NCI-H1105 treated with DMSO at 0.1 percent for 48 hours (cell line): ENCODE measurements at regions not wholly inside any gene's neighbourhood (a gene's known extent, or its start where the extent isn't known, plus 50 kb on each side); places are given as distances from the start of the nearest gene placed in this dataset.

Experiments
- DNase-seq: peaks from one replicate; lab custom pipeline; 2025; lab: John Stamatoyannopoulos, UW

DNA sequence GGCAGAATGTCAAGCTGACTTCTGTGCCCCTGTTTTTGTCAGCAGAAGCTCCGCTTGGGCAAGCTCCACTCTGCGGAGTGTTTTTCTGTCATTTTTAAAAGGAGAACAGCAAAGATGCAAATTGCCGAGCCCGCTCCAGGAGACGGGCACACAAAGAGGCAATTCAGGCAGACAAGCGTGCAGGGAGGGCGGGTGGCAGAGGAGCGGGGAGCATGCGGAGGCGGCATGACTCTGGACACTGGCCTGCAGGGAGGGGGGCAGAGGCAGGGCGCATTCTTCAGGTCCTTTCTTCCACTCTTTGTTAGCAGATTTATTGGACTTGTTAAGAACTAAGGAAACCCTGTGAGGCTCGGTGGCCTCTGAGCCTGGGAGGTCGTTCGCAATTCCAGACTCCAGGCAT, 187.3 kb upstream of the RMST start:
- DNase-seq, result no peak

DNA sequence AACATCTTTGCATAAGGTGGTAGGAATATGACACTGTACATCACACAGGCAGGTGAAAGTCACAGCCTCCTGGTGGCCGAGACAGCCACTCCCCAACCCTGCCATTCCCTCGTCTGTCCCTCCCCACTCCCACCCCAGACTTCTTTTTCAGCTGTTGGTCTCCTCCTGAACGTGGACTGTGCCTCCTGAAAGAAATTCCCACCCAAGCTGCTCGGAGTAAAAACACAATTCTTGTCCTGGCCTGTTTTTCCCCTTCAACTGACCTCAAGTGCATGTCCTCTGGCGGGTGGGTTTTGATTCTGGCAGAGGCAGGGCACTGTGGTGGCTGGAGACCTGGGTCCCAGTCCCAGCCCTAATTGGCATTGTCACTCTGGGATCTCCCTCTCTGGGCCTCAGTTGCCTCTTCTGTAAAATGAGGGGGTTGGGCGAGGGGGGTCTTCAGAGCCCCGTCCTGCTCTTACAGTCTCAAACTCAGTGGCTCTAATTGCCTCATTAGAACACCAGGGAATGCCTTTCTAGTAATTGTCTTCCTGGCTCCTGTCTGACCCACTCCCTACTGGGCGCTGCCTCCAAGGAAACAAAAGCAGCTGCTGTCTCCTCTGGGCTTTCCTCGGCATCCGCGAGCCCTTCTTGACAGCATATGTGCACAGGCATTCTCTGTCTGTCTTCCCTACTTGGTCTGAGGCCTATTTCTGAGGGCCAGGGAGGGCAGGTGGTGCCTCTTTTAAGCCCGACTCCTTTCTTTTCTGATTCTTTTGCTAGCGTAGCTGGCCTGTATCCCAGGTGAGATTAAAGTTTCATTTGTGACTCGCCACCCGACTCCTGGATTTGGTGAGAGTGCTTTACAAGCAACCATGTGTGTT, 186.6 kb upstream of the RMST start:
- peak; percentile 48 for DNase-seq

DNA sequence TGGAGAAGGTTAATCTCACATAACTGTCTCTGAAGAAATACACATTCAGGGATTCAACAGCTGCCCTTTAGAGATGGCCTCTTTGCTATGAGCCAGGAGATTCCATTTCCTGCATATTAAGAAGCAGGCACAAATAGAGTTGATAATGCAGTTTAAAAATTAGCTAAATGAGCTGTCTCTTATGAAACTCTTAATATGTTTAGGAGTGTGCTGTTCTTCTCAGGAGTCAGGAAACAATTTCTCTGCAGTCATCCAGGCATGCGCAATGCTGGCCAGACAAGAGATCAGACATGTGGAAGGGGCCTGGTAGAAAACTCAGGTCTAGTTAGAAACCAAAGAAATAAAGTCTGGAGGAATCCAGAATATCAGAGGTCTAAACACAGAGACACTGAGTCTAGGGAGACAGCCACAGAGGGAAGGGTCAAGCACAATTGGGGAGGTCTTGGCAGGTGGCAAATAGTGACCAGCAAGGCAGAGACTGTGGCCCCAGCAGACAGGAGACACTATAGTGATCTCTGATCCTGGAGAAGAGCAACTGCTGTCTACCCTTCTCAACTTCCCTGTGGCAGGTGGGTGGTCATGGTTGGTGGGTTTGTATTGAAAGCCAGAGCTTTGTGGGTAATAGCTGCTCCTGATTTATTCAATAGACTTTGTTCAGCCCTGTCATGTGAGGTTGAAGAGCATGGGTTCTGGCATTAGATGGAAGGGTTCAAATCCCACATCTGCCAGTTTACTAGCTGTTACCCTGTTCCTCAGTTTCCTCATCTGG, 185.8 kb upstream of the RMST start:
- DNase-seq, result no peak

DNA sequence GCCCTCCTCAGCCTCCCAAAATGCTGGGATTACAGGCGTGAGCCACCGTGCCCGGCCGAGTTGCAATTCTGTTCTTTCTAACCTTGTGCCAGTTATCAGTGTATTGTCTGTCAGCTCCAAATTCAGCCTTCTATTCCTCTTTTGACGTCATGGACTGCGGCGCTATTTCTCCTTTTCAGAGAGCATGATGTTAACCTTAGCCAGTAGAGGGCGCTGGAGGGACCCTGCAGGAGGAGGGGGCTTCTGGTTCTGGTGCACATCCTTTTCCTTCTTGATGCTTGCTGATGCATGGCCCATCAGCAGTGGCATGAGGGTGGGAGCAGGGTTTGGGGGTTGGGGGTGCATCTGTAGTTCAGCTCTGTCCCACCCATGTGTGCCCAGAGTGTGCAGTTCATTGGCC, 179.3 kb upstream of the RMST start:
- no peak for DNase-seq

DNA sequence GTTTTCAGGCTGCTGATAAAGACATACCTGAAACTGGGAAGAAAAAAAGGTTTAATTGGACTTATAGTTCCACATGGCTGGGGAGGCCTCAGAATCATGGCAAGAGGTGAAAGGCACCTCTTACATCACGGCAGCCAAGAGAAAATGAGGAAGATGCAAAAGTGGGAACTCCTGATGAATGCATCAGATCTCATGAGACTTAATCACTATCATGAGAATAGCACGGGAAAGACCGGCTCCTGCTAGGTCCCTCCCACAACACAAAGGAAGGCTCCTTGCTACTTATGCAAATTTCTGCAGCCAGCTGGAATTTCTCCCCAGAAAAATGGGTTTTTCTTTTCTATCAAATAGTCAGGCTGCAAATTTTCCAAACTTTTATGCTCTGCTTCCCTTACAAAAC, 174.1 kb upstream of the RMST start:
- no peak for DNase-seq

DNA sequence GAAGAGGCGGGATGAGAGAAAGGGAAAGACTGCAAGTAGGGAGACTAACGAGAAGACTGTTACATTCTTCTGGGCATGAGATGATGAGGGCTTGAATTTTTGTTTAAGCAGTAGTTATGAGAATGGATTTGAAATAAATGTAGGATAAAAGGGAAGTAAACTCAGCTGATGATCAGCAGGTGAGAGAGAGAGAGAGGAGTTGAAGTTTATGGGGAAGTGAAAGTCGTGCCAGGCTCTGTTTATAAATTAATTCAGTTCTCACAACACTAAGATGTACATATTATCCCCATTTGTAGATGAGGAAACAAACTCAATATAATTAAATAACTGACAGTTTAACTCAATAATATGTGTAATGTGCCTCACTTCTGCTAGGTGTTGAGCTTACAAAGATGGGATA, 170.0 kb upstream of the RMST start:
- DNase-seq, result no peak

DNA sequence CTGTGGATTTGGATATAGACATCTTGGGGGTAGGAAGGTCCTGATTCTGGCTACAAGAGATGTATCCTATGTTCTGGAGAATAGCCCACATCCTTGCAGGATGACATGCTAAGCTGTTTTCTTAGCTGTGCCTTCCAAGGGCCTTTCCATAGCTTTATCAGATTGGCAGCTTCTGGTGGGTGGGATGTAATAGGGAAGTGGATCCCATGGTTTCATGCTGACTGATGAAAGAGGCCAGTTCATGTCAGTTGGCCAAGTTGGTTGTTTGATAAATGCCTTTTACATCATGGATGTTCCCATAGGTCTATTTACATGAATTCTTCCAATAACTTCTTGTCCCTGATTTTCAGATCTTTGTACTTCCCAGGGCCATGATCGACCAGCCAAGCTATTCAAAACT, 169.1 kb upstream of the RMST start:
- no peak for DNase-seq

DNA sequence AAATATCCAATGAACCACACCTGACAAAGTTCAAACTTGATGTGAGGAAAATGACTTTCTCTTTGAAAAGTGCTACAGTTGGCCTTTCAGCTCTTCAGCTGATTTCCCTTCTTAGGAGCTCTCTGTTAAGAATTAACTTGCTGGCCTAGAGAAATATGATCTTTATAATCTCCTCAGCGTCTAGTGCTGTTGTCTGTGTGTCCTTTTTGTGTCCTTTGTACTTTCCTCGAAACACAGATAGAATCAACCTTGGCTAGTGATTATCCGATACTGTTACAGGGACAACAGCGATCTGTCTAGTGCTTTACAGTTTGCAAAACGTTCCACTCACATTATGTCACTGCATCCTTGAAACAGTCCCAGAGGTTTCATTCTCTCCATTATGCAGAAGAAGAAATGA, 162.8 kb upstream of the RMST start:
- no peak for DNase-seq

DNA sequence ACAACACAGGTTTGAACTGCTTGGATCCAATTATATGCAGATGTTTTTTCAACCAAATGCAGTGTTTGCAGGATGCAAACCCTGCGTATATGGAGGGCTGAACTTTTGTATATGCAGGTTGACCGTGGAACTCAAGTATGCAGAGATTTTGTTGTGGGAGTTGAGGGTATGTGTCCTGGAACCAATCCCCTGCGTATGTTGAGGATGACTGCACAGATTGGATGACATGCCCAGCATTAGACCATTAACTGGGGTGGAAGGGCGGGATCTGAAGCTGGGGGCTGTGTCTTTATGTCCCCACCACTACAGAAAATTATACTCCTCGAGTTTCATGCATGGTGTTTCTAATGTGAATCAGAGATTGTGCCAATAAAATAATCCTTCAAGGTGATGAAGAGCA, 162.2 kb upstream of the RMST start:
- no peak for DNase-seq

DNA sequence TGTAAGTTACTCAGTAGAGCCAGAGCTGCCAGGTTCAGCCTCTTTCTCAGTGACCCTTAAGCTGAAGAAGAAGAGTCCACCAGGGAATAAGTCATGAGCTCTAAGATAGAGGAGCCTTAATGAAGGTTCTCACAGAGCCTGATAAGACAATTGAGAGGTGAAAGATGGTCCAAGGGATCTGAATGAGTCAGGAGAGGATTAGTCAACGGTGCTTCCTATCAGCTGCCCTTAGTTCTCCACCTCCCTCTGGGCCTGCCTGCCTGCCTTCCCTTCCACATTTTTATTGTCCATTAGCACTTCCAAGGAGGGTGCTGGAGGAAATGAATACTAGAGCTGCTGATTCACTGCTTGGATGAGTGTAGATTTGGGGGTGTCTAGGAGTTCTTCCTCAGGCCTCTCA, 161.7 kb upstream of the RMST start:
- no peak for DNase-seq

DNA sequence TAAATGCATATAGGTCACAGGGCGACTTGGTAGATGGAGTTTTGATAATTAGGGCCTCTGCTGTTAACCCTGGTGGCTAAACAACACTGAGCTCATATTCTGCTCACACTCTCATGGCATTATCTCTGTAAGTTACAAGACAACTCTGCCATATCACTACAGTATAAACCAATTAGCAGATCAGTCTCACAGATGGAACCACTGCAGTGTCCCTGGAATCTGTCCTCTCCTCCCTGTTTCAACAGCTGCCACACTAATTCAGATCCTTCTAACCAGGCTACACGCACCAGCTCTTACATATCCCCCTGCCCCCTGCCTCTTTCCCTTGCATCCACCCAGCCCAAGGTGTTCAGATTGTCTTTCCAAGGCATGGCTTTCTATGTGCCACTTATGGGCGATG, 161.0 kb upstream of the RMST start:
- no peak for DNase-seq

DNA sequence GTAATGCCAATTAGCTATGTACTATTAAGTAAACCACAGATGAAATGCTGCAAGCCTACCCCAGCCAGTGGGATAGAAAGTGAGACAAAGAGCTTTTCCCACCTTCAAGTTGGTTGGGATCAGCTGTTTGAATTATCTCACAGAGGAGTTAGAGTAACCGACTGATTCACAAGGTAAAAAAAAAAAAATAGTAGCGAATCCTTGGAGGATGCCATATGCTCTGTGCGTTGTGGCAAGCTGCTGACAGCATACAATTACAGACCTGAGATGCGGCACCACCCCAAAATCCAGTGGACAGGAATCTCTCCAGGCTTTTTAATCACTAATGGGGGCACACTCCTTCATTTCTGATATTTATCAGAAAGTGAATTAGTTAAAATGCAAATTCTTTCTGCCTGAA, 157.0 kb upstream of the RMST start:
- no peak for DNase-seq

DNA sequence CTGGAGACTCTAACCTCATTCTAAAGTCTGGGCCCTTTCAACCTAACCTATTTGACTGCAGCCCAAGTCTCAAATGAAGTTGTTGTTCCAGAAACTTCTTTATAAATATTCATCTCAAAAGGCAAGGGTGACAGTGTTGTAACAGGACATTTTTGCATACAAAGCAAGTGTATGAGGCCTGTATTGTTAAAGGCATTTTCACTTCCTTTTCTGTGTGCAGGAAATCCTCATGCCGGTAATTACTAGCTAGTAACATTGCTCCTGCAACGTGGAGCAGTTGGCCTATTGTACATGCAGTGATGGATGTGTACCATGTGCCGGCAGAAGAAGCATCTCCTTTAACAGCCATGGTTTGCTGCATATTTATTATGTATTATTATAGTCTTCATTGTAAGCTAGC, 156.5 kb upstream of the RMST start:
- DNase-seq, result no peak

DNA sequence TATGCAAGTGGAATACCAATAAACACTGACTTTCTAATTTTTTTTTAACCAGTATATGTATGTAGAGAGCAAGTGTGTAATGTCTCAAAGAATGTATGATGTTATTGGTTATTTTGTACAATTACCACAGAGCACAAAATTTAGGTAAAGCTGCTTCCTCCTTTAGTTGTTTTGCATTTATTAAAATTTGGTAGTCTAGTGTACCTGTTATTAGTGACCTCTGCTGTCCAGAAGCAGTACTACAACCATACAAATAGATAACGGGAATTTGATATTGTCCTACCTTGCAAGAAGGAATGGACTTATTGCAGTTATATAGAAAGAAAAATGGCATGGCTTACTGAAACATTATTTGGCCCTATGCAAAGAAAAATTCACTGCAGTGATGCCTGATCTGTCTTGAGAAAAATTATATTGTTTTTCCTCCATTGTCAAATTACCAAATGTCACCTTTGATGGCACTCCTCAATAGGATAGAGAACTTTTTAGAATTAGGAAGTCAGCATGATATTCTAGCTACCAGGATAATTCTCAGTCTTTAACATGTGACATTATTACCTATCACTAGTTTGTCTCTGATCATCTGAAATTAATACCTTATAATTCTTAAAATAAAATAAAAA, 153.9 kb upstream of the RMST start:
- DNase-seq, result peak; percentile 32

DNA sequence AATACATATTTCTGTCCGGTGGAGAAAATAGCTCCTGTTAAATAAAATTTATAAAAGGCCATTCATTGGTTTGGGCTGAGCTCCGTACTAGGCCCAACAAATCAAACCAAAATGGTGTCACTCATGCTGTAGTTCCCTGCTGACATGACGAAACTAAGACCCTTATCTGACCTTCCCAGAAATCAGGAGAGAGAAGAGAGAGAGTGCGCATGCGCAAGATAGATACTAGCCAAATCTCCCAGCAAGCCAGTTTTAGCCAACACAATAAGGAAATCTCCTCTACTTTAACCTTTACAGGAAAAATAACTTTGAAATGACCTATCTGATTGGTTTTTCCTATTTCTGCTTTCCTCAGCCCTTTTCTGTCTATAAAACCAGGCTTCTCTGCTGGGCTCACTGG, 152.7 kb upstream of the RMST start:
- DNase-seq, result no peak

DNA sequence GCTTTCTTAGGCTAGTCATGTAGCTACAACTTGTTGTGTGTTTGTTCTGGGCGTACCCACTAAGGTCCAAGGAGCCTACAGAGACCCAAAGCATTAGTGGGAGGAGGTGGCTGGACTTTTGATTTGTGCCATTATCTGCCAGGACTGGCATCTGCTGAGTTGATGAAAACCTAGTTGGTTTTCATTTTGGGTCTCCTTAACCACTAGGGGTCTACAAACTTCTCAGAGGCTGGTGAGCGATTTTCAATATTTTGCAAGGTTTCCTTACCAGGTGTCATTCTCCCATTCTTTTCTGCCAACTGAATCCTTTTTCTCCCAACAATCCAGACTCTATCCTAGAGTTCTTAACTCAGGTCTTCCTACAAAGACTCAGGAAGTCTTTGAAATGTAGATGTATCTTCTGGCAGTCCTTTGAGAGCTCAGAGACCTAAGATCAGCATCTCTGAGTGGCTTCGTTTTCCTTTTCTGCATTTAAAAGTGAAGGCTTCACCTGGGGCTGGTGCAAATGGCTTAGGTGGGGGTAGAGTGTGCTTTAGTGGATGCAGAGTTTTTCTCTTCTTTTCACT, 150.0 kb upstream of the RMST start:
- no peak for DNase-seq

DNA sequence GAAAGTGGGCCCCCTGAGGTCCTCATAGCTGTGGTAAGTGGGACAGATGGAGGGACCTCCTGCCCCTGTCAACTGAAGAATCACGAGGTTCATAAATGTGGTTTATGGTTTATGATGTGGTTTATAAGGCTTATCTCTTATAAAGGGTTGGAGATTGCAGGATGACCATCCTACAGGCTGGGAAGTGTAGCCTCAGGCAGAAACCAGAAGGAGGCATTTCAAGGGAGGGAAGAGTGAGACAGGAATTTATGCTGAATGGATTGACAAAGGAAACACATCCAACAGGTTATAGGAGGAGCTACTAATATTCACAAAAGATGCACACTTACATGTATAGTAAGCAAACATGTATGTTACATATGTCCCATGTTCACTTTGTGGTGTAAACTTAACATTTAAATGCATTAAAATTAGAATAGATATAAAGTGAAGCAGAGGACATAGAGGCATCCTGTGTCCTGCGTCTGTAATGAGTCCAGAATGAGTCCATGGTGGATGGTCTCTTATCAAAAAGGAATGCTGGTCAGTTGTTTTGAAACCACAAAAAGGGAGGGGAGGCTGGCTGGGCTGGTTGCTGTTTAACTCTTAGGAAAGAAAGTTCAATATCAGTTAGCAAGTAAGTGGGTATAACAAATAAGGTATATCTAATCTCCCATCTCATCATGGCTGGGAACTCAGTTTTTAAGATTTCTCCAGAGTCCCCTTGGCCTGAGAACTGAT, 149.0 kb upstream of the RMST start:
- DNase-seq, result no peak

DNA sequence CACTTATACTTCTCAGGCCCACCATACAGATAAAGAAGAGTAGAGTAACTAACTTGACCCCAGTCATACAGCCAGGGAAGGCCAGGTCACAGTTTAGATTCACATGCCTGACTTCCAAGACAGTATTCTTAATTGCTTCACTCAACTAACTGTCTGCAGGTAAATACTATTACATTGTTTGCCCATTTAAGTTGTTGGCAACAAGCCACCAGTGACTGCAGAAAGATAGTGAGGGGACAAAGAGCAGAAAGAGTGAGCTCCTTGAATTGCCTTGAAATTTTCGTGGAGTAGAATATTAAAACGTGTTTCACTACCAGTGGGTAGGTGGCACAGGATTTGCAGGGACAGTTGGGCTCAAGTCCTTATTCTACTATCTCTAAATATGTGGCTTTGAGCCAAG, 146.3 kb upstream of the RMST start:
- no peak for DNase-seq

DNA sequence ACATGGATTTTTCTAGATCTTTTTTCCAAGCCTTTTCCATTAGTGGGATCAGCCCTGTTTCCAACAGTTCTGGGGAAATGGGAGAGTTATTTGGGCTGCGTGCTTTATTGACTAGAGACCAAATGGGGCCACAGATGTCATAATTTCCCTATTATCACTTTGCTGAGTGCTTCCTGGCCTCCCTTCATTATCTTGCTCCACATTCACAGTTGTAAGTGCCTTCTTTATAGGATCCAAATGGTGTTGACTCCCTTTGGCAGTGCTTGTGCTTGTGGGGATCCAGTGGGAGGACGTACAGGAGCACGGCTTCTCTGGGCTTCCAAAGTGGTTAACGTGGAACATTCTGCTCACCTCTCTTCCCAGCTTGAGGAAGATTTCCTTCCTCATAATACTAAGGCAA, 141.0 kb upstream of the RMST start:
- no peak for DNase-seq

DNA sequence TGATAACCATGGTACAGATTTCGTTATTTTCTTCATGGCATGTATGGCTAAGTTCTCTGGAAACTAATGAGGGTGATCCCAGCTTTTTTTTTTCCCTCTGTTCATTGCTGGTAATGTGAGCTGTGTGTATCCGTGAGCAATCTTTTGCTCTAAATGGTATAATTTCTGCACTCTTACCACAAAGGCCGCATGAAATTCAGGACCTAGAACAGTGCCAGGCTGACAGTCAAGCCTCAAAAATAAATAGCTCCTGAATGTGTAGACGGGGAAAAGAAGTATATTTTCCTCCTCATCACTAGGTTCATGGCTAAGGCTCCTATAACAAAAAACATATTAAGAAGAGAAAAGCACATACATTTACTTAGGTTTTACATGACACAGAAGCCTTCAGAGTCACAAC, 140.2 kb upstream of the RMST start:
- DNase-seq, result no peak

DNA sequence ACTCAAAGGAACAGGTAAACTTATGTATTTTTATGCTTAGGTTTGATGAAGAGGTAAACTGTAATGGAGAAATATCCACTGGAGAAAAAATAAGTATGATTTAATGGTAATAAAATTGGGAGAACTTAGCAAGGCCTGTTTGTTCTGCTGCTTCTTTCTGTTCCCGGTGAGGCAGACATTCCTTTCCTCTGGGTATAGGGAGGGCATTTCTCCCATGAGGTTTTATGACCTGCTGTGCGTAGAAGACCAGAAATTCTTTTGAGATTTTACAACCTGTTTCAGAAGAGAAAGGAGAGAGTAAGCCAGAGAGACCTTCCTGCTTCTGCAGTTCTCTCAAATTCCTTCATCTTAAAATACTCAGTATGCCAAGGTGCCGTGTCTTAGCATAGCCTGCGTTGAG, 139.4 kb upstream of the RMST start:
- no peak for DNase-seq

DNA sequence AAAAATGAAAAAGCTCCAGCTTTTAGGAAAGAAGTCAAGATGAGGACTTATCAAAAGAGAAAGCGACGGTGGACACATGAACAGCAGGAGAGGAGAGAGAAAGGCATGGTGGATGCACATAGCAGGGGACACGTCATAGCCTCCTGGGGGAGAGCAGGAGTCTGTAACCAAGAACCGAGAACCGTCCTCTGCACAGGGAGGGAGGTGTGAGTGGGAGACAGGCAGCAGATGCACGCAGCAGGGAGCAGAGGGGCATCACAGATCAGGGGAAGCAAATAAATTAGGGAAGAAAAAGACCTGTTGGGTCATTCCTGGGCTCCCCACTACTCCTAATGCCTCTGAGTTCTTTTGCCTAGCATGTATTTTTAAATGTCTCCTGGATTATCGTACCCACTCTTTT, 138.1 kb upstream of the RMST start:
- DNase-seq, result no peak
